Body of pancreas (tissue), 4 donors: ENCODE measurements at regions not wholly inside any gene's neighbourhood (a gene's known extent, or its start where the extent isn't known, plus 50 kb on each side); places are given as distances from the start of the nearest gene placed in this dataset.

Experiments used
- POLR2A ChIP-seq, 3 donors: fragments of 450-650 bp; IDR thresholded peaks; one replicate each; pipeline ENCODE4 v1.6.1; 2016; ENCODE audit warnings: antibody characterized with exemption in 3 of 3, mild to moderate bottlenecking in 2 of 3
- TF ChIP-seq, protein P1 (sequence below), 7 experiments: fragments of 450-650 bp in 4 of 7; fragments of 200-600 bp in 3 of 7; sonication (generic) in 3 of 7; IDR thresholded peaks; one replicate each; pipeline ENCODE4 v1.5.1; 2016 to 2019; ENCODE audit warnings: antibody characterized with exemption in 7 of 7

- TF ChIP-seq, protein P1, sequence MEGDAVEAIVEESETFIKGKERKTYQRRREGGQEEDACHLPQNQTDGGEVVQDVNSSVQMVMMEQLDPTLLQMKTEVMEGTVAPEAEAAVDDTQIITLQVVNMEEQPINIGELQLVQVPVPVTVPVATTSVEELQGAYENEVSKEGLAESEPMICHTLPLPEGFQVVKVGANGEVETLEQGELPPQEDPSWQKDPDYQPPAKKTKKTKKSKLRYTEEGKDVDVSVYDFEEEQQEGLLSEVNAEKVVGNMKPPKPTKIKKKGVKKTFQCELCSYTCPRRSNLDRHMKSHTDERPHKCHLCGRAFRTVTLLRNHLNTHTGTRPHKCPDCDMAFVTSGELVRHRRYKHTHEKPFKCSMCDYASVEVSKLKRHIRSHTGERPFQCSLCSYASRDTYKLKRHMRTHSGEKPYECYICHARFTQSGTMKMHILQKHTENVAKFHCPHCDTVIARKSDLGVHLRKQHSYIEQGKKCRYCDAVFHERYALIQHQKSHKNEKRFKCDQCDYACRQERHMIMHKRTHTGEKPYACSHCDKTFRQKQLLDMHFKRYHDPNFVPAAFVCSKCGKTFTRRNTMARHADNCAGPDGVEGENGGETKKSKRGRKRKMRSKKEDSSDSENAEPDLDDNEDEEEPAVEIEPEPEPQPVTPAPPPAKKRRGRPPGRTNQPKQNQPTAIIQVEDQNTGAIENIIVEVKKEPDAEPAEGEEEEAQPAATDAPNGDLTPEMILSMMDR (IDR thresholded peaks at IDR 0.05), result no peak
- TF ChIP-seq POLR2A (IDR thresholded peaks at IDR 0.05), result no peak
Observed at GRCh38 chr14:26067341-26067740, 530.5 kb downstream of the NOVA1 start.
